ENCODE measurements at regions not wholly inside any gene's neighbourhood (a gene's known extent, or its start where the extent isn't known, plus 50 kb on each side); places are given as distances from the start of the nearest gene placed in this dataset.

DNA sequence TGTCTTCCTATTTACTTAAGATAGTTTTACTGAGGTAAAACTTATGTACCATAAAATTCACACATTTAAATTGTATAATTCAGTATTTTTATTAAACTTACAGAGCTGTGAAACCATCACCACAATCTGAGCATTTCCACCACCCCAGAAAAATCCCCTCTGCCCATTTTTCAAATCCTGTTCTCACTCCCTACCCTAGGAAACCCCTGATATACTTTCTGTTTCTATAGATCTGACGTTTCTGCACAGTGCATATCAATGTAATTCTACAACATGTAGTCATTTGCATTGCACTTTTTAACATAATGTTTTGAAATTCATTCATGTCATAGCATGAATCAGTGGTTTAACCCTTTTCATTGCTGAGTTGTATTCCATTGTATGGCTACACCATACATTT lies 96.7 kb upstream of the OPRM1 start:
- Histone ChIP-seq H2BK5ac (ENCODE audit: low read depth, low read length, poor library complexity, severe bottlenecking) (no peak overlapping the region), H3K27ac (ENCODE audit: insufficient read depth, low read length) (no peak overlapping the region), H4K20me1 (ENCODE audit: insufficient read depth, low read length) (no peaks in the 10 kb centered on the region), H3K36me3 (ENCODE audit: control insufficient read depth, insufficient read depth, low read length) (no peaks in the 10 kb centered on the region), H2BK120ac (ENCODE audit: low read depth, low read length) (no peak overlapping the region), H3K9me3 (ENCODE audit: control insufficient read depth, insufficient read depth, low read length) (peaks cover 13% of the 10 kb centered on the region), H2AK9ac (replicated peaks; ENCODE audit: low read depth, low read length, poor library complexity) (no peak overlapping the region), H3K9me1 (ENCODE audit: insufficient read depth, low read length) (no peaks in the 10 kb centered on the region), H2AK5ac (ENCODE audit: low read depth, low read length) (no peak overlapping the region), H3K4me2 (ENCODE audit: low read depth, low read length) (no peak overlapping the region), H3K4me3 (ENCODE audit: insufficient read depth, low read depth, low read length) (no peak overlapping the region), H2BK15ac (ENCODE audit: low read depth, low read length) (no peak overlapping the region), H3K79me1 (ENCODE audit: low read depth in 1 of 2, low read length in 2 of 2) (no peaks in the 10 kb centered on the region), H4K8ac (ENCODE audit: low read depth in 2 of 2, low read length in 2 of 2) (no peak overlapping the region), H3K4ac (ENCODE audit: low read depth, low read length) (no peak overlapping the region), H3K27me3 (ENCODE audit: control insufficient read depth, insufficient read depth, low read length) (no peaks in the 10 kb centered on the region), H2AFZ (replicated peaks; ENCODE audit: low read length, poor library complexity) (no peak overlapping the region), H3K14ac (replicated peaks; ENCODE audit: low read depth, low read length) (no peak overlapping the region), H3K56ac (ENCODE audit: extremely low read depth, insufficient read depth, low read length) (no peak overlapping the region), H2BK20ac (ENCODE audit: low read depth, low read length) (no peak overlapping the region), H3K18ac (ENCODE audit: low read depth, low read length) (no peak overlapping the region), H3K9ac (ENCODE audit: low read depth, low read length) (no peak overlapping the region), H4K5ac (ENCODE audit: low read depth, low read length) (no peak overlapping the region), H3K4me1 (ENCODE audit: control insufficient read depth, insufficient read depth, low read length) (no peaks in the 10 kb centered on the region), H4K91ac (ENCODE audit: insufficient read depth, low read depth, low read length) (no peak overlapping the region), H3K23ac (ENCODE audit: low read depth, low read length) (no peak overlapping the region)
- dilution Hi-C loops (cut with HindIII; ENCODE audit: low sequenced_read_pairs, unreplicated experiment), result no loop called here
- ChIA-PET CTCF (no interaction called here), POLR2A (ENCODE audit: unreplicated experiment) (no interaction called here)
- ATAC-seq (ENCODE audit: low read depth) (no peak), DNase-seq (no peak)
- no peak for TF ChIP-seq MAFK (IDR thresholded peaks at IDR 0.05; ENCODE audit: low read depth, low read length)
- TF ChIP-seq SMC3 (IDR thresholded peaks at IDR 0.05; ENCODE audit: low read depth, low read length), result no peak
- TF ChIP-seq POLR2A (IDR thresholded peaks at IDR 0.05; ENCODE audit: low read depth, low read length), result no peak
- no peak for TF ChIP-seq CEBPB (IDR thresholded peaks at IDR 0.05; ENCODE audit: low read depth, low read length)
- TF ChIP-seq CHD1 (IDR thresholded peaks at IDR 0.05; ENCODE audit: low read depth, low read length), result no peak
- no peak for TF ChIP-seq FOS (IDR thresholded peaks at IDR 0.05; ENCODE audit: low read depth, low read length)
- TF ChIP-seq, protein P1, sequence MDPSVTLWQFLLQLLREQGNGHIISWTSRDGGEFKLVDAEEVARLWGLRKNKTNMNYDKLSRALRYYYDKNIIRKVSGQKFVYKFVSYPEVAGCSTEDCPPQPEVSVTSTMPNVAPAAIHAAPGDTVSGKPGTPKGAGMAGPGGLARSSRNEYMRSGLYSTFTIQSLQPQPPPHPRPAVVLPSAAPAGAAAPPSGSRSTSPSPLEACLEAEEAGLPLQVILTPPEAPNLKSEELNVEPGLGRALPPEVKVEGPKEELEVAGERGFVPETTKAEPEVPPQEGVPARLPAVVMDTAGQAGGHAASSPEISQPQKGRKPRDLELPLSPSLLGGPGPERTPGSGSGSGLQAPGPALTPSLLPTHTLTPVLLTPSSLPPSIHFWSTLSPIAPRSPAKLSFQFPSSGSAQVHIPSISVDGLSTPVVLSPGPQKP (IDR thresholded peaks at IDR 0.05; ENCODE audit: borderline replicate concordance, low read depth, low read length), result no peak
- TF ChIP-seq NFE2L2 (IDR thresholded peaks at IDR 0.05; ENCODE audit: low read depth, low read length), result no peak
- TF ChIP-seq RCOR1 (IDR thresholded peaks at IDR 0.05; ENCODE audit: insufficient replicate concordance, low read length), result no peak
- TF ChIP-seq RFX5 (IDR thresholded peaks at IDR 0.05; ENCODE audit: low read depth, low read length), result no peak
- BruUV-seq (replicated peaks), result no TSS peak
- intact Hi-C loops (cut with micrococcal nuclease), result no loop called here
- no CpG with 5 or more reads among the region's 1 CpG for WGBS, 2 experiments (ENCODE audit: extremely low coverage in 2 of 2, insufficient read length in 1 of 2)
- in situ Hi-C loops (cut with MboI; ENCODE audit: low sequenced_read_pairs), result no loop called here
